OCI-LY7 (cell line): ENCODE measurements at regions not wholly inside any gene's neighbourhood (a gene's known extent, or its start where the extent isn't known, plus 50 kb on each side); places are given as distances from the start of the nearest gene placed in this dataset.

Experiments
- EZH2phosphoT487 ChIP-seq: fragments of 200-600 bp; sonication (generic); IDR thresholded peaks from 2 replicates; pipeline ENCODE4 v1.6.1; 2018; ENCODE audit warnings: low read depth, borderline replicate concordance, mild to moderate bottlenecking, mixed run types, antibody characterized with exemption, low read length, moderate library complexity, mixed read lengths
- TF ChIP-seq, protein P1 (sequence below): fragments of 200-600 bp; sonication (generic); conservative IDR thresholded peaks from 2 replicates; pipeline ENCODE4 v1.5.1; 2014; ENCODE audit warnings: mild to moderate bottlenecking, antibody characterized with exemption, low read length, moderate library complexity, mixed read lengths

GRCh38 chr3:144585408-144585807 lies 613.8 kb downstream of the DIPK2A start:
- TF ChIP-seq, protein P1, sequence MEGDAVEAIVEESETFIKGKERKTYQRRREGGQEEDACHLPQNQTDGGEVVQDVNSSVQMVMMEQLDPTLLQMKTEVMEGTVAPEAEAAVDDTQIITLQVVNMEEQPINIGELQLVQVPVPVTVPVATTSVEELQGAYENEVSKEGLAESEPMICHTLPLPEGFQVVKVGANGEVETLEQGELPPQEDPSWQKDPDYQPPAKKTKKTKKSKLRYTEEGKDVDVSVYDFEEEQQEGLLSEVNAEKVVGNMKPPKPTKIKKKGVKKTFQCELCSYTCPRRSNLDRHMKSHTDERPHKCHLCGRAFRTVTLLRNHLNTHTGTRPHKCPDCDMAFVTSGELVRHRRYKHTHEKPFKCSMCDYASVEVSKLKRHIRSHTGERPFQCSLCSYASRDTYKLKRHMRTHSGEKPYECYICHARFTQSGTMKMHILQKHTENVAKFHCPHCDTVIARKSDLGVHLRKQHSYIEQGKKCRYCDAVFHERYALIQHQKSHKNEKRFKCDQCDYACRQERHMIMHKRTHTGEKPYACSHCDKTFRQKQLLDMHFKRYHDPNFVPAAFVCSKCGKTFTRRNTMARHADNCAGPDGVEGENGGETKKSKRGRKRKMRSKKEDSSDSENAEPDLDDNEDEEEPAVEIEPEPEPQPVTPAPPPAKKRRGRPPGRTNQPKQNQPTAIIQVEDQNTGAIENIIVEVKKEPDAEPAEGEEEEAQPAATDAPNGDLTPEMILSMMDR, result no peak
- no peak for TF ChIP-seq EZH2phosphoT487
